ENCODE measurements at regions not wholly inside any gene's neighbourhood (a gene's known extent, or its start where the extent isn't known, plus 50 kb on each side); places are given as distances from the start of the nearest gene placed in this dataset.

- TF ChIP-seq MXI1 (IDR thresholded peaks at IDR 0.05; ENCODE audit: borderline replicate concordance, low read depth, low read length) (no peak), CTCF (conservative IDR thresholded peaks at IDR 0.05; ENCODE audit: low read depth, low read length) (no peak), RAD21 (IDR thresholded peaks at IDR 0.05; ENCODE audit: low read length) (no peak), POLR2A (IDR thresholded peaks at IDR 0.05; ENCODE audit: low read depth, low read length) (no peak), USF2 (IDR thresholded peaks at IDR 0.05; ENCODE audit: low read depth, low read length) (no peak), RFX5 (IDR thresholded peaks at IDR 0.05; ENCODE audit: low read depth, low read length) (no peak), MAFK (IDR thresholded peaks at IDR 0.05; ENCODE audit: low read depth, low read length) (no peak)
- TF ChIP-seq, protein P1, sequence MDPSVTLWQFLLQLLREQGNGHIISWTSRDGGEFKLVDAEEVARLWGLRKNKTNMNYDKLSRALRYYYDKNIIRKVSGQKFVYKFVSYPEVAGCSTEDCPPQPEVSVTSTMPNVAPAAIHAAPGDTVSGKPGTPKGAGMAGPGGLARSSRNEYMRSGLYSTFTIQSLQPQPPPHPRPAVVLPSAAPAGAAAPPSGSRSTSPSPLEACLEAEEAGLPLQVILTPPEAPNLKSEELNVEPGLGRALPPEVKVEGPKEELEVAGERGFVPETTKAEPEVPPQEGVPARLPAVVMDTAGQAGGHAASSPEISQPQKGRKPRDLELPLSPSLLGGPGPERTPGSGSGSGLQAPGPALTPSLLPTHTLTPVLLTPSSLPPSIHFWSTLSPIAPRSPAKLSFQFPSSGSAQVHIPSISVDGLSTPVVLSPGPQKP (IDR thresholded peaks at IDR 0.05; ENCODE audit: borderline replicate concordance, low read depth, low read length), result no peak
Observed at GRCh38 chr11:91800208-91800914, 424.3 kb upstream of the FAT3 start.

Measured in IMR-90 (cell line).